ENCODE measurements at regions not wholly inside any gene's neighbourhood (a gene's known extent, or its start where the extent isn't known, plus 50 kb on each side); places are given as distances from the start of the nearest gene placed in this dataset.

DNA sequence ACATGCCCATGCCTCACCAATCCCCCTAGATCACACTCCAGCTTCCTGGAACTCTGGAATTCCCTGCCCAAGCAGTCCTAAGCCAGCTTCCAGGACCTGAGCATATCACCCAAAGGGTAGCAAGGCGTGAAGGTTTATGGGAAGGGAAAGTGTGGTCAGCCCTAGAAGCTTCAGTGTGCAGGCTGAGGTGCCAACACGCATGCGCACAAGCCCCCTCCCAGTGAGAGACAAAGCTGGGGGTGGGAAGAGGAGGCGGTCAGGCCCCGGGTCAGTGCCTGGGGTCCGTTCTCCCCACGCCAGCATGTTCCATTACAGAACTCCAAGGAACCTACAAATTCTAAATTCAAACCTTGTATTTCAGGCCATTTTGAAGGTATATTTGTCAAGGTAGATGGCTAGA lies 103.6 kb upstream of the C7orf33 start:
- H3K9me3 ChIP-seq, result no peaks in the 10 kb centered on the region
- H3K27me3 ChIP-seq, result no peaks in the 10 kb centered on the region
- no peak overlapping the region for H3K4me3 ChIP-seq
- no peak overlapping the region for H3K27ac ChIP-seq
- FAIRE-seq, result no peak
- no peaks in the 10 kb centered on the region for H3K36me3 ChIP-seq
- TF ChIP-seq, protein P1, sequence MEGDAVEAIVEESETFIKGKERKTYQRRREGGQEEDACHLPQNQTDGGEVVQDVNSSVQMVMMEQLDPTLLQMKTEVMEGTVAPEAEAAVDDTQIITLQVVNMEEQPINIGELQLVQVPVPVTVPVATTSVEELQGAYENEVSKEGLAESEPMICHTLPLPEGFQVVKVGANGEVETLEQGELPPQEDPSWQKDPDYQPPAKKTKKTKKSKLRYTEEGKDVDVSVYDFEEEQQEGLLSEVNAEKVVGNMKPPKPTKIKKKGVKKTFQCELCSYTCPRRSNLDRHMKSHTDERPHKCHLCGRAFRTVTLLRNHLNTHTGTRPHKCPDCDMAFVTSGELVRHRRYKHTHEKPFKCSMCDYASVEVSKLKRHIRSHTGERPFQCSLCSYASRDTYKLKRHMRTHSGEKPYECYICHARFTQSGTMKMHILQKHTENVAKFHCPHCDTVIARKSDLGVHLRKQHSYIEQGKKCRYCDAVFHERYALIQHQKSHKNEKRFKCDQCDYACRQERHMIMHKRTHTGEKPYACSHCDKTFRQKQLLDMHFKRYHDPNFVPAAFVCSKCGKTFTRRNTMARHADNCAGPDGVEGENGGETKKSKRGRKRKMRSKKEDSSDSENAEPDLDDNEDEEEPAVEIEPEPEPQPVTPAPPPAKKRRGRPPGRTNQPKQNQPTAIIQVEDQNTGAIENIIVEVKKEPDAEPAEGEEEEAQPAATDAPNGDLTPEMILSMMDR (IDR thresholded peaks at IDR 0.05), result no peak
- DNase-seq, result no peak
- no peak for ATAC-seq
- intact Hi-C loops (cut with DNase I), result no loop called here
- WGBS, 2 donors, result 96% methylated on average over 7 of the region's 7 CpGs
- no peaks in the 10 kb centered on the region for H3K4me1 ChIP-seq

DNA sequence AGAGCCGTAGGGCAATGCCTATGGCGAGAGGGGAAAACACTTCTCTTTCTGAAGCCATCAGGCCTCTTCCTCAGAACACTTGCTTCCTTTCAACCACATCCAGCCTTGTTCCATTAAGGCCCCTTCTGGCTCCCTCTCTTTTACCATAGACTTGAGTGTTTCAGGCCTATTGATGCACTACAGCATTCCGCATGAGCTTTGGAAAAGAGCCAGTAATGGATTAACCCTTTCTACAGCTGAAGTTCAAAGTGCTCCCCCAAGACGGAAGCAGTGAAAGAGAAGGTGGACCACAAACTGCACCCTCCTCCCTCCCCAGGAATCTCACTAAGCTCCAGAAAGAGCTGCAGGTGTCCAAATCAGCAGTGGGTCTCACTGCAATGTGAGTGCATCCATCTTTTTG lies 102.7 kb upstream of the C7orf33 start:
- Histone ChIP-seq H3K27ac (no peak overlapping the region), H3K27me3 (no peaks in the 10 kb centered on the region), H3K36me3 (no peaks in the 10 kb centered on the region), H3K9me3 (no peaks in the 10 kb centered on the region), H3K4me1 (no peaks in the 10 kb centered on the region), H3K4me3 (no peak overlapping the region)
- DNase-seq, result no peak
- 76 to 81% methylated on average over 4 of the region's 4 CpGs for WGBS, 2 donors
- ATAC-seq, result no peak
- FAIRE-seq, result no peak
- TF ChIP-seq, protein P1 (IDR thresholded peaks at IDR 0.05), result no peak
- intact Hi-C loops (cut with DNase I), result no loop called here

DNA sequence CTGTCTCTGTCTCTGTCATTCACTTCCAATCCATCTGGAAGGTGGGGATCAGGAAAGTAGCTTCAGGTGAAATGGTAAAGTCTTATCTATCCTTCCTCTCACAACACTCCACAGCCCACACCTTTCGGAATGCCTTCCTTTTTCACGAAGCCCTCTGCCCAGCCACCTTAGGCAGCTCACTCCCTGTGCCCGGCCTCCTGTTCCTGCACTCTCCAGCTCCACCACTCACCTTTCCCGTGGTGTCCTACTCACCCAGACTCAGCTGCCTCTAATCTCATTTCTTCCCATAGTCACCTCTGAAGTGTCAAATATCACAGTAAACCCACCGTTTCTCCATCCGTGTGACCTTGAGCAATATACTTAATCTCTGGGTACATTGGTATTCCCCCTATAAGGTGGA lies 100.9 kb upstream of the C7orf33 start:
- intact Hi-C loops (cut with DNase I), result no loop called here
- FAIRE-seq (no peak), ATAC-seq (no peak), DNase-seq (no peak)
- TF ChIP-seq, protein P1 (IDR thresholded peaks at IDR 0.05), result no peak
- Histone ChIP-seq H3K27ac (no peak overlapping the region), H3K27me3 (no peaks in the 10 kb centered on the region), H3K4me1 (no peaks in the 10 kb centered on the region), H3K9me3 (no peaks in the 10 kb centered on the region), H3K4me3 (no peak overlapping the region), H3K36me3 (no peaks in the 10 kb centered on the region)
- WGBS, 2 donors, result 29 to 32% methylated on average over 6 of the region's 6 CpGs

DNA sequence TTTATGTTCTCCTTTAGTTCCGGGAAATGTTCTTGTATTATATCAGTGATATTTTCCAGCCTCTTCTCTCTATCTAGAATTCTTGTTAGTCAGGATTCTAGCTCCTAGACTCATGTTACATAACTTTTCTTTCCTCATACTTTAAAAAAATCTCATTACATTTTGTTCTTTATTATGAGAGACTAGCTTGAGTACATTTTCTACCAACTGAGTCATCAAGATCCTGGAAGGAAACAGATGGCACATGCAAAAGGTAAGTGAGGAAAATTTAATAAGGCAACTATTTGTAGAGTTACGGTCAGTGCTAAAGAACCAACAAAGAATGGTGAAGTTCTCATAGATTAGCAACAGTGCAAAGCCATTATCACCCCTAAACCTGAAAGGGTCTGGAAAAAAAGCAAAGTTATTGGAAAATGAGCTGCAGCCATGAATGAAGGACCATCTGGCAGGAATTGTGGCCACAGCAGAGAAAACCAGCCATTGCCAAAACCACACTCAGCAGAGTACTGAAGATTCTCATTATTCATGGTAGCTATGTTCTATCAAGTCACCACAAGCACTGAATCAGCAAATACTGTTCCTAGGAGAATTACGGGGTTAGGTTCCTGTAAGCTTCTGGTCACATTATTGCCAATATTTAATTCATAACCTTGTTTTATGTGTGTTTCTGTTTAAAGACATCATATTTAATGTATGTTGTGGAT lies 98.3 kb upstream of the C7orf33 start:
- H3K27me3 ChIP-seq, result no peaks in the 10 kb centered on the region
- H3K9me3 ChIP-seq, result no peaks in the 10 kb centered on the region
- H3K36me3 ChIP-seq, result no peaks in the 10 kb centered on the region
- WGBS, 2 donors, result 81% methylated on average over 3 of the region's 3 CpGs
- intact Hi-C loops (cut with DNase I), result no loop called here
- no peaks in the 10 kb centered on the region for H3K4me1 ChIP-seq
- FAIRE-seq (no peak), ATAC-seq (no peak), DNase-seq (no peak)
- TF ChIP-seq, protein P1 (IDR thresholded peaks at IDR 0.05), result no peak
- H3K4me3 ChIP-seq, result no peak overlapping the region
- H3K27ac ChIP-seq, result no peak overlapping the region

DNA sequence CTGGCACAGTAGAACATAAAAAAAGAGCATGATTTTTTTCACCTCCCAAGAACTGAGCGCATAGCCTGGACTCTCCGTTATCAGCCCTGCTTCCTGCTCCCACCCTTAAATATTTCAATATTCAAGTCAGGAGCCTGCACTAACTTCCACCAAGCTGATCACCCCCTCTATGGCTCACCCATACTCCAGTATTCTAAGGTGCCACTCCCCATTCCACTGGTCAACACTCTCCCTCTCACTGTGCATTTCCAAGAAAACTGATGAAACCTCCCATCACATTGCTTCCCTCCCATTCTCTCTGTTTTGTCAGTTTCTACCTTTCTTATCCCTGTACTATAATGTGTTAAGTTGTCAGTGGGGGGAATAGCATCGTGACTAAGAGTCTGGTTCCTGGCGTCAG lies 95.0 kb upstream of the C7orf33 start:
- no peak for FAIRE-seq
- Histone ChIP-seq H3K9me3 (no peaks in the 10 kb centered on the region), H3K27me3 (peaks cover 0 to 9% (median 0%) of the 10 kb centered on the region in 4 donors), H3K4me3 (no peak overlapping the region), H3K36me3 (no peaks in the 10 kb centered on the region), H3K4me1 (no peaks in the 10 kb centered on the region), H3K27ac (no peak overlapping the region)
- TF ChIP-seq, protein P1 (IDR thresholded peaks at IDR 0.05), result no peak
- no peak for DNase-seq
- ATAC-seq, result no peak
- intact Hi-C loops (cut with DNase I), result no loop called here
- WGBS, 2 donors, result 81 to 86% methylated on average over 4 of the region's 4 CpGs
